Mesendoderm (in vitro differentiated cells): ENCODE measurements at regions not wholly inside any gene's neighbourhood (a gene's known extent, or its start where the extent isn't known, plus 50 kb on each side); places are given as distances from the start of the nearest gene placed in this dataset.

ENCODE experiments used
- DNase-seq: peaks from one replicate; pipeline ENCODE4 v3.0.0; 2013
- H2AK5ac ChIP-seq: 2 replicates; pipeline ENCODE4 v1.6.1; 2013; ENCODE audit warnings: low read length, inconsistent platforms
- H2BK120ac ChIP-seq: 2 replicates; pipeline ENCODE4 v1.6.1; 2013; ENCODE audit warnings: low read depth, mild to moderate bottlenecking, low read length, moderate library complexity, mixed read lengths
- H2BK15ac ChIP-seq: replicated peaks from 2 replicates; pipeline ENCODE4 v1.6.1; 2013; ENCODE audit warnings: low read depth, mild to moderate bottlenecking, moderate library complexity
- H2BK5ac ChIP-seq: 2 replicates; pipeline ENCODE4 v1.6.1; 2013; ENCODE audit warnings: low read length, inconsistent platforms
- H3K18ac ChIP-seq: 2 replicates; pipeline ENCODE4 v1.6.1; 2013; ENCODE audit warnings: mild to moderate bottlenecking, low read length, mixed read lengths
- H3K23ac ChIP-seq: one replicate; pipeline ENCODE4 v1.6.1; 2013; ENCODE audit warnings: low read length
- H3K27ac ChIP-seq: 2 replicates; pipeline ENCODE4 v1.5.1; 2013; ENCODE audit warnings: low read depth, mild to moderate bottlenecking, inconsistent platforms, low read length, moderate library complexity
- H3K27me3 ChIP-seq: 2 replicates; pipeline ENCODE4 v1.6.1; 2013; ENCODE audit warnings: low read length, control low read depth, mild to moderate bottlenecking, inconsistent platforms; ENCODE audit not compliant: insufficient read depth, poor library complexity
- H3K36me3 ChIP-seq: 2 replicates; pipeline ENCODE4 v1.6.1; 2013; ENCODE audit warnings: low read length, inconsistent platforms; ENCODE audit not compliant: control insufficient read depth, insufficient read depth
- H3K4ac ChIP-seq: one replicate; pipeline ENCODE4 v1.6.1; 2013; ENCODE audit warnings: low read depth, mild to moderate bottlenecking, low read length, moderate library complexity
- H3K4me1 ChIP-seq: 2 replicates; pipeline ENCODE4 v1.6.1; 2013; ENCODE audit warnings: low read depth, low read length, inconsistent platforms; ENCODE audit not compliant: control insufficient read depth
- H3K4me2 ChIP-seq: 2 replicates; pipeline ENCODE4 v1.6.1; 2013; ENCODE audit warnings: low read length
- H3K4me3 ChIP-seq: 2 replicates; pipeline ENCODE4 v1.5.1; 2013; ENCODE audit warnings: mild to moderate bottlenecking, low read length
- H3K56ac ChIP-seq: one replicate; pipeline ENCODE4 v1.6.1; 2013; ENCODE audit warnings: low read length
- H3K79me1 ChIP-seq: 2 replicates; pipeline ENCODE4 v1.6.1; 2013; ENCODE audit warnings: low read length, inconsistent platforms
- H3K79me2 ChIP-seq: 2 replicates; pipeline ENCODE4 v1.6.1; 2013; ENCODE audit warnings: mild to moderate bottlenecking, low read length; ENCODE audit not compliant: control insufficient read depth, insufficient read depth
- H3K9ac ChIP-seq: 2 replicates; pipeline ENCODE4 v1.6.1; 2013; ENCODE audit warnings: low read length, inconsistent platforms
- H4K5ac ChIP-seq: one replicate; pipeline ENCODE4 v1.6.1; 2013; ENCODE audit warnings: low read length
- H4K8ac ChIP-seq: one replicate; pipeline ENCODE4 v1.6.1; 2013; ENCODE audit warnings: low read depth, mild to moderate bottlenecking, control low read depth, low read length, moderate library complexity
- WGBS: extraction: QIAGEN DNeasy Blood & Tissue Kit; methylation state at CpG from one replicate; pipeline ENCODE4 v1.1.7; 2013; ENCODE audit warnings: low lambda C conversion rate, missing lambda C conversion rate; ENCODE audit not compliant: insufficient coverage; ENCODE audit errors: extremely low coverage; 5-methylcytosine and 5-hydroxymethylcytosine counted together

DNA sequence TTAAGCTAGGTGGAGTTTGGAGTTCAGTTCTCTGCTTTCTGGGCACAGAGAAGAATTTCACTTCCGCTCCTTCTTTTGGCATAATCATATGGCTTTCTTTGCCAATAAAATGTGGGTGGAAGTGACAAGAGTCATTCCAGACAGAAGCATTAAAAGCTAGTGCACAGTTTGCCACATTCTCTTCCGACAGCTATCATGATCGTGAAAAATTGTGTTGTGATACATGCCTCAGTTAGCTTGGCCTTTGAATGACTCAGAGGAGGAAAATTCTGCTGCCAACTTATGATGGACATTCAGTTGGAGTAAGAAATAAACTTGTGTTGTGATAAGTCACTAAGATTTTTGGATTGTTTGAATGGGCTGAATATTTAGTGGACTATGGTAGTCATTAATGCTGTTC lies 291.7 kb upstream of the SATB1 start:
- H2AK5ac ChIP-seq: no peak overlapping the region
- no peaks in the 10 kb centered on the region for H3K36me3 ChIP-seq
- H2BK120ac ChIP-seq: no peak overlapping the region
- H2BK5ac ChIP-seq: no peak overlapping the region
- H4K8ac ChIP-seq: no peak overlapping the region
- H3K4me1 ChIP-seq: no peaks in the 10 kb centered on the region
- no peak overlapping the region for H3K18ac ChIP-seq
- no peak overlapping the region for H3K4me3 ChIP-seq
- no CpG with 5 or more reads among the region's 3 CpGs for WGBS
- H3K4me2 ChIP-seq: no peak overlapping the region
- H3K56ac ChIP-seq: no peak overlapping the region
- no peak overlapping the region for H4K5ac ChIP-seq
- H3K27ac ChIP-seq: no peak overlapping the region
- H3K79me2 ChIP-seq: no peaks in the 10 kb centered on the region
- H3K79me1 ChIP-seq: no peaks in the 10 kb centered on the region
- no peaks in the 10 kb centered on the region for H3K27me3 ChIP-seq
- no peak overlapping the region for H2BK15ac ChIP-seq
- no peak overlapping the region for H3K9ac ChIP-seq
- no peak overlapping the region for H3K23ac ChIP-seq
- H3K4ac ChIP-seq: no peak overlapping the region
- DNase-seq: no peak

DNA sequence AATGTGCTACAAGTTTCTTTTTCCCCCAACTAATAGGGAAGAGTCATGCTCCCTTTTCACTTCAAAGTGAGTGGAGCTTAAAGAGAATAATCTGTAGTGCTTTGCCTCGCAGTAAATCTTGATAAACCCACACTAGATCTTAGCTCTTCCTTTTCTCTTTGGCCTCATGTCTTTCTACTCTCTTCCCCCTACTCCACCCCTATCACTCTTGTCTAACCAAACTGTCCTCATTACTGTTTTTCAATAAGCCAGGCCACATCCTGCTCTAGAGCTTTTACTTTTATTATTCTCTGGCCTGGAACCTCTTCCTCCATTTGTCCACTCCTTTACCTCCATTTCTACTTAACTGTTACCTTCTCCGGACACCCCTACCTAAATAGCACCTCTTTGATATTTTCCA lies 291.0 kb upstream of the SATB1 start:
- Histone ChIP-seq H2AK5ac (no peak overlapping the region), H3K4ac (no peak overlapping the region), H2BK120ac (no peak overlapping the region), H3K27me3 (no peaks in the 10 kb centered on the region), H3K56ac (no peak overlapping the region), H3K4me1 (no peaks in the 10 kb centered on the region), H3K4me3 (no peak overlapping the region), H3K79me2 (no peaks in the 10 kb centered on the region), H4K8ac (no peak overlapping the region), H3K27ac (no peak overlapping the region), H3K36me3 (no peaks in the 10 kb centered on the region), H3K79me1 (no peaks in the 10 kb centered on the region), H3K18ac (no peak overlapping the region), H2BK15ac (no peak overlapping the region), H3K9ac (no peak overlapping the region), H3K23ac (no peak overlapping the region), H4K5ac (no peak overlapping the region), H3K4me2 (no peak overlapping the region), H2BK5ac (no peak overlapping the region)
- no CpG with 5 or more reads among the region's 2 CpGs for WGBS
- no peak for DNase-seq

DNA sequence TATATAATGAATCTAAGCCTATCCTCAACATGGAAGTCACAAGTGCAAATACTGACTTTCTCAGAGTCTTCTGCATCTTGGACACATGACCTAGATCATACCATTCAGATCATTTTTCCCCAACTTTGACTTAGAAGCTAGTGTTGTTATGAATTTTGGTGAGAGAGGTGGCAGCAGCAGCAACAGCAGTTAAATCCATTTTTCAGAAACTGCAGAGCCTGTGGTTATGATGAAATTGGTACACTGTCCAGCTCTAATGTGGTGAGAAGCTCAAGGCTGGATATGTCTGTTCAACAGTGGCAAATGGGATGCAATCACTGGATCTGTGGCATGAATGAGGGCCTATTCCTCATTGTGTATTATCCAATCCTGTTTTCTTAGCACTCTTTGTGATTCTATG lies 290.1 kb upstream of the SATB1 start:
- Histone ChIP-seq H3K9ac (no peak overlapping the region), H2AK5ac (no peak overlapping the region), H3K4me3 (no peak overlapping the region), H3K4ac (no peak overlapping the region), H3K23ac (no peak overlapping the region), H3K27me3 (no peaks in the 10 kb centered on the region), H2BK5ac (no peak overlapping the region), H3K56ac (no peak overlapping the region), H2BK15ac (no peak overlapping the region), H3K27ac (no peak overlapping the region), H4K5ac (no peak overlapping the region), H3K18ac (no peak overlapping the region), H3K36me3 (no peaks in the 10 kb centered on the region), H4K8ac (no peak overlapping the region), H3K79me2 (no peaks in the 10 kb centered on the region), H2BK120ac (no peak overlapping the region), H3K4me2 (no peak overlapping the region), H3K79me1 (no peaks in the 10 kb centered on the region), H3K4me1 (no peaks in the 10 kb centered on the region)
- no peak for DNase-seq

DNA sequence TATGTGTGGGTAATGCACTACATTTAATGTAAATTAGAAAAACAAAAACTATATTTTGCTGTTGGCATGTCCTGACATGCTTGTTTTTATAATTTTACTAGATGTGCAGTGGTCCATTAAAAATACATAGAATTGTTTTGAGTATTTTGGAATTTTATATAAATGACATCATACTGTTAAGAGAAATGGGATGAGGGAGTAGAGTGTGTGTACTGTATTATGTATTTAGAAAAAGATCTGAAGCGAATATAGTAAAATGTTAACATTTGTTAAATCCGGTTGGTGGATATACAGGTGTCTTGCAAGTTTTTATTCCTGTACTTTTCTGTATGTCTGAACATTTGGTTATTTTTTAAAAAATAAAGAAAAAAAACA lies 288.4 kb upstream of the SATB1 start:
- no peak overlapping the region for H3K4ac ChIP-seq
- H3K4me1 ChIP-seq: no peaks in the 10 kb centered on the region
- no peak overlapping the region for H4K8ac ChIP-seq
- H3K18ac ChIP-seq: no peak overlapping the region
- H3K4me2 ChIP-seq: no peak overlapping the region
- no peak overlapping the region for H2BK15ac ChIP-seq
- H3K36me3 ChIP-seq: no peaks in the 10 kb centered on the region
- no peak overlapping the region for H2BK5ac ChIP-seq
- no peak overlapping the region for H3K9ac ChIP-seq
- H3K23ac ChIP-seq: no peak overlapping the region
- WGBS: no CpG with 5 or more reads among the region's 2 CpGs
- no peaks in the 10 kb centered on the region for H3K79me2 ChIP-seq
- H3K27ac ChIP-seq: no peak overlapping the region
- H2AK5ac ChIP-seq: no peak overlapping the region
- no peak overlapping the region for H3K4me3 ChIP-seq
- H2BK120ac ChIP-seq: no peak overlapping the region
- H3K56ac ChIP-seq: no peak overlapping the region
- DNase-seq: no peak
- H4K5ac ChIP-seq: no peak overlapping the region
- no peaks in the 10 kb centered on the region for H3K79me1 ChIP-seq
- H3K27me3 ChIP-seq: no peaks in the 10 kb centered on the region

DNA sequence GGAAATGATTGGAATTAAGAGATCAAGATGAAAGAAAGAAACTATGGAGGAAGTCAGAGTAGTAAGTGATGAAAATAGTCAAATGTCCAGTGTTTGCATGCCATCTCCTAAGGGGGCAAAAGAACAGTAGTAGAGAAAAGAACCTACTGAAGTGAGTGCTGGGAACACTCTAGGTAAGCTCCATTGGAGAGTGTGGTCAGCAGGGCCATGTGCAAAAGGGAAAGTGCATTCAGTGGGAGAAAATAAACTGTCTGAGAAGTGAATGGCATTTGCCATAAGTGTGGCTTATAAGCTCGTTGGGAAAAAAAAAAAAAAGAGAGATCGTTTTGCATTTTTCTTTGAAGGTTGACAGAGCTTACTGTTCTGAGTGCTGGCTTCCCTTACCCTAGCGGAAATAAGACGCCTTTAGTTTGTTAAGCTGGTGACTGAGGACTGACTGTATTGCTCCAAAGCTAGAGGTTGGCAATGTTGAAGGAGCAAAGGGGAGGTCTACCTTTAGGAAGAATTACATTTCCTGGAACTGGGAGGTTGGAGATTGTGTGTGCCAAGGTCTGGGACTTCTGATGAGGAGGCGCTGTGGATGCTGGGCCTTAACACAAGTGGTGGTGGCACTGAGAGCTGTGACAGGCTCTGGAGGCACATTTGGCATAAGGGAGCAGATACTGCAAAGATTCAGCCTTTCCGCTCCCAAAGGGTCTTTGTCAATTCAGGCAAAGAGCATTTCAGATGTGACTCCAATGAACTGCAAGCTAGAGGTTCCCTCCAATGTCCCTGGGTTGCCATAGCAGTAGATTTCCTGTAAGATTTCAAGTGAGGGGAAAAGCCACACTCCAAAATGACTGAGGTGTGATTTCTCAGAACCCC lies 287.8 kb upstream of the SATB1 start:
- Histone ChIP-seq H3K23ac (no peak overlapping the region), H3K4ac (no peak overlapping the region), H3K56ac (no peak overlapping the region), H3K4me1 (no peaks in the 10 kb centered on the region), H4K5ac (no peak overlapping the region), H3K4me2 (no peak overlapping the region), H3K79me2 (no peaks in the 10 kb centered on the region), H3K18ac (no peak overlapping the region), H3K9ac (no peak overlapping the region), H3K27ac (no peak overlapping the region), H3K79me1 (no peaks in the 10 kb centered on the region), H3K4me3 (no peak overlapping the region), H2BK120ac (no peak overlapping the region), H2AK5ac (no peak overlapping the region), H2BK15ac (no peak overlapping the region), H4K8ac (no peak overlapping the region), H2BK5ac (no peak overlapping the region), H3K36me3 (no peaks in the 10 kb centered on the region), H3K27me3 (no peaks in the 10 kb centered on the region)
- no CpG with 5 or more reads among the region's 6 CpGs for WGBS
- DNase-seq: no peak

DNA sequence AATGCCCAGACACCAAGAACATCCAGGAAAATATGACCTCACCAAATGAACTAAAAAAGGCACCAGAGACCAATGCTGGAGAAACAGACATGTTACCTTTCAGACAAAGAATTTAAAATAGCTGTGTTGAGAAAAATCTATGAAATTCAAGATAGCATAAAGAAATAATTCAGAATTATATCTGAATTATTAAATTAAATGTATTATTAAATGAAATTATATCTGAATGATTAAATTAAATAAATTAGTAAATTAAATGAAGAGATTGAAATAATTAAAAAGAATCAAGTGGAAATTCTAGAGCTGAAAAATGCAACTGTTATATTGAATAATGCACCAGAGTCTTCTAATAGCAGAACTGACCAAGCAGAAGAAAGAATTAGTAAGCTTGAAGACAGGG lies 279.2 kb upstream of the SATB1 start:
- Histone ChIP-seq H2BK5ac (no peak overlapping the region), H3K27me3 (no peaks in the 10 kb centered on the region), H2AK5ac (no peak overlapping the region), H3K23ac (no peak overlapping the region), H4K8ac (no peak overlapping the region), H3K27ac (no peak overlapping the region), H2BK120ac (no peak overlapping the region), H3K56ac (no peak overlapping the region), H3K79me2 (no peaks in the 10 kb centered on the region), H4K5ac (no peak overlapping the region), H3K4me3 (no peak overlapping the region), H3K9ac (no peak overlapping the region), H3K4me1 (no peaks in the 10 kb centered on the region), H3K18ac (no peak overlapping the region), H2BK15ac (no peak overlapping the region), H3K79me1 (no peaks in the 10 kb centered on the region), H3K4me2 (no peak overlapping the region), H3K4ac (no peak overlapping the region), H3K36me3 (no peaks in the 10 kb centered on the region)
- no peak for DNase-seq
